Natural killer cell (primary cell): ENCODE measurements at regions not wholly inside any gene's neighbourhood (a gene's known extent, or its start where the extent isn't known, plus 50 kb on each side); places are given as distances from the start of the nearest gene placed in this dataset.
A peak's percentile ranks its signal among the peaks of the same experiment; 100 is the strongest.
"Not testable (repeated sequence)": the region's sequence is repeated elsewhere in the genome, so short reads cannot be mapped to it uniquely, and the experiment has no call there.

Experiments used
- ATAC-seq, 3 donors: fragments of 150-1000 bp in 2 of 3; fragments of 200-7000 bp in 1 of 3; cut with Tn5 transposase; 1 replicate in 1 of 3; 2 replicates in 2 of 3; pipeline ENCODE4 v1.10.0; 2021; ENCODE audit warnings: mild to moderate bottlenecking in 2 of 3, moderate library complexity in 2 of 3
- DNase-seq, 2 donors: peaks; one replicate each; pipeline versions ENCODE4 v3.0.0 to v3.0.0-alpha.2; 2013 to 2021; ENCODE audit warnings: mixed read lengths in 1 of 2
- H3K27ac ChIP-seq: one replicate; pipeline ENCODE4 v1.5.1; 2013; ENCODE audit warnings: mild to moderate bottlenecking, low read length
- H3K27me3 ChIP-seq: one replicate; pipeline ENCODE4 v1.6.1; 2013; ENCODE audit warnings: low read length; ENCODE audit not compliant: control insufficient read depth, insufficient read depth
- H3K36me3 ChIP-seq: one replicate; pipeline ENCODE4 v1.6.1; 2013; ENCODE audit warnings: low read length; ENCODE audit not compliant: control insufficient read depth, insufficient read depth
- H3K4me1 ChIP-seq: one replicate; pipeline ENCODE4 v1.6.1; 2013; ENCODE audit warnings: low read length; ENCODE audit not compliant: control insufficient read depth, insufficient read depth
- H3K4me3 ChIP-seq: one replicate; pipeline ENCODE4 v1.5.1; 2013; ENCODE audit warnings: low read length
- H3K9me3 ChIP-seq: one replicate; pipeline ENCODE4 v1.6.1; 2013; ENCODE audit warnings: low read length; ENCODE audit not compliant: control insufficient read depth, insufficient read depth
- H3K27ac Mint-ChIP-seq, 2 donors: one replicate each; pipeline ENCODE4 v1.8.0; 2022; ENCODE audit warnings: mild to moderate bottlenecking in 2 of 2, mixed read lengths in 2 of 2, moderate library complexity in 1 of 2
- H3K27me3 Mint-ChIP-seq, 2 donors: one replicate each; pipeline ENCODE4 v1.8.0; 2022; ENCODE audit warnings: low read depth in 2 of 2, mixed read lengths in 2 of 2
- H3K36me3 Mint-ChIP-seq: one replicate; pipeline ENCODE4 v1.8.0; 2022; ENCODE audit warnings: mixed read lengths
- H3K4me1 Mint-ChIP-seq, 2 donors: one replicate each; pipeline ENCODE4 v1.8.0; 2022; ENCODE audit warnings: mixed read lengths in 2 of 2
- H3K4me3 Mint-ChIP-seq: one replicate; pipeline ENCODE4 v1.8.0; 2022; ENCODE audit warnings: mild to moderate bottlenecking, moderate library complexity, mixed read lengths
- H3K9me3 Mint-ChIP-seq, 2 donors: one replicate each; pipeline ENCODE4 v1.8.0; 2022; ENCODE audit warnings: mixed read lengths in 2 of 2
- CTCF ChIP-seq: fragments of 200-600 bp; IDR thresholded peaks from one replicate; pipeline ENCODE4 v1.8.0; 2022; ENCODE audit warnings: antibody characterized with exemption
- WGBS: methylation state at CpG from one replicate; pipeline ENCODE4 v1.1.7; 2013; ENCODE audit warnings: missing lambda C conversion rate; ENCODE audit not compliant: insufficient coverage; 5-methylcytosine and 5-hydroxymethylcytosine counted together
- intact Hi-C: fragments of 100-400 bp; cut with micrococcal nuclease; formaldehyde crosslinking; loops from one replicate; pipeline ENCODE4 v1.14.2; 2022

GRCh38 chr13:111436446-111436845 is 116.0 kb downstream of the TEX29 start:
- Histone ChIP-seq H3K27ac (no peak overlapping the region), H3K27me3 (no peaks in the 10 kb centered on the region), H3K9me3 (no peaks in the 10 kb centered on the region), H3K36me3 (no peaks in the 10 kb centered on the region), H3K4me1 (no peaks in the 10 kb centered on the region), H3K4me3 (no peak overlapping the region)
- DNase-seq: no peak
- Mint-ChIP-seq H3K36me3 (no peaks in the 10 kb centered on the region), H3K4me3 (no peak overlapping the region), H3K4me1 (no peaks in the 10 kb centered on the region), H3K9me3 (peaks cover 0 to 6% of the 10 kb centered on the region in 2 donors), H3K27ac (no peak overlapping the region), H3K27me3 (peaks cover 6 to 16% of the 10 kb centered on the region in 2 donors)
- WGBS: 81% methylated on average over 11 of the region's 11 CpGs
- no peak for TF ChIP-seq CTCF
- peak in 1 of 3 donors; percentile 3 for ATAC-seq
- intact Hi-C loops: no loop called here

- DNase-seq (no peak), ATAC-seq (no peak)
- no peaks in the 10 kb centered on the region for H3K4me1 Mint-ChIP-seq
- H3K27ac Mint-ChIP-seq: no peak overlapping the region
- Histone ChIP-seq H3K4me3 (no peak overlapping the region), H3K9me3 (no peaks in the 10 kb centered on the region), H3K27me3 (no peaks in the 10 kb centered on the region), H3K4me1 (no peaks in the 10 kb centered on the region), H3K36me3 (no peaks in the 10 kb centered on the region), H3K27ac (no peak overlapping the region)
- H3K36me3 Mint-ChIP-seq: no peaks in the 10 kb centered on the region
- H3K27me3 Mint-ChIP-seq: peaks cover 0 to 19% of the 10 kb centered on the region in 2 donors
- no peak overlapping the region for H3K4me3 Mint-ChIP-seq
- intact Hi-C loops: no loop called here
- WGBS: 84% methylated on average over 10 of the region's 11 CpGs
- peaks cover 0 to 6% of the 10 kb centered on the region in 2 donors for H3K9me3 Mint-ChIP-seq
- TF ChIP-seq CTCF: no peak
Observed at GRCh38 chr13:111437417-111437816, 117.0 kb downstream of the TEX29 start.

- no peaks in the 10 kb centered on the region for H3K4me1 ChIP-seq
- intact Hi-C loops: no loop called here
- no peak overlapping the region for H3K4me3 Mint-ChIP-seq
- no peaks in the 10 kb centered on the region for H3K36me3 Mint-ChIP-seq
- peaks cover 0 to 6% of the 10 kb centered on the region in 2 donors for H3K9me3 Mint-ChIP-seq
- DNase-seq: no peak
- 90% methylated on average over 26 of the region's 26 CpGs for WGBS
- no peak for ATAC-seq
- peaks cover 0 to 17% of the 10 kb centered on the region in 2 donors for H3K27me3 Mint-ChIP-seq
- TF ChIP-seq CTCF: no peak
- no peaks in the 10 kb centered on the region for H3K36me3 ChIP-seq
- no peak overlapping the region for H3K27ac ChIP-seq
- H3K4me1 Mint-ChIP-seq: no peaks in the 10 kb centered on the region
- no peaks in the 10 kb centered on the region for H3K27me3 ChIP-seq
- H3K27ac Mint-ChIP-seq: no peak overlapping the region
- no peaks in the 10 kb centered on the region for H3K9me3 ChIP-seq
- no peak overlapping the region for H3K4me3 ChIP-seq
Observed at GRCh38 chr13:111437856-111438547, 117.6 kb downstream of the TEX29 start.

- H3K27ac Mint-ChIP-seq, H3K27me3 ChIP-seq, H3K4me3 Mint-ChIP-seq, intact Hi-C loops, H3K4me1 Mint-ChIP-seq, H3K4me3 ChIP-seq, H3K36me3 Mint-ChIP-seq, H3K9me3 Mint-ChIP-seq, H3K36me3 ChIP-seq, H3K9me3 ChIP-seq, H3K27ac ChIP-seq, DNase-seq, ATAC-seq, H3K4me1 ChIP-seq: not testable (repeated sequence)
- peaks cover 3 to 11% of the 10 kb centered on the region in 2 donors for H3K27me3 Mint-ChIP-seq
- WGBS: 55% methylated on average over 1 of the region's 1 CpG
Observed at GRCh38 chr13:111440492-111440891, 120.0 kb downstream of the TEX29 start.
